SH-SY5Y (cell line): ENCODE measurements at regions not wholly inside any gene's neighbourhood (a gene's known extent, or its start where the extent isn't known, plus 50 kb on each side); places are given as distances from the start of the nearest gene placed in this dataset.

Source experiments
- GATA2 ChIP-seq: IDR thresholded peaks from 2 replicates; pipeline ENCODE4 v1.6.1; 2011; ENCODE audit warnings: mild to moderate bottlenecking, low read depth, low read length
- GATA3 ChIP-seq: IDR thresholded peaks from 2 replicates; pipeline ENCODE4 v1.6.1; 2011; ENCODE audit warnings: low read depth, mild to moderate bottlenecking, low read length, moderate library complexity

- TF ChIP-seq GATA3 (no peak), GATA2 (no peak)
These were observed 130.8 kb upstream of the SLC22A23 start for GRCh38 chr6:3587660-3588059.
